ENCODE measurements at regions not wholly inside any gene's neighbourhood (a gene's known extent, or its start where the extent isn't known, plus 50 kb on each side); places are given as distances from the start of the nearest gene placed in this dataset.

GRCh38 chr12:58668871-58669270, 251.4 kb downstream of the LRIG3 start:
- TF ChIP-seq, protein P1, sequence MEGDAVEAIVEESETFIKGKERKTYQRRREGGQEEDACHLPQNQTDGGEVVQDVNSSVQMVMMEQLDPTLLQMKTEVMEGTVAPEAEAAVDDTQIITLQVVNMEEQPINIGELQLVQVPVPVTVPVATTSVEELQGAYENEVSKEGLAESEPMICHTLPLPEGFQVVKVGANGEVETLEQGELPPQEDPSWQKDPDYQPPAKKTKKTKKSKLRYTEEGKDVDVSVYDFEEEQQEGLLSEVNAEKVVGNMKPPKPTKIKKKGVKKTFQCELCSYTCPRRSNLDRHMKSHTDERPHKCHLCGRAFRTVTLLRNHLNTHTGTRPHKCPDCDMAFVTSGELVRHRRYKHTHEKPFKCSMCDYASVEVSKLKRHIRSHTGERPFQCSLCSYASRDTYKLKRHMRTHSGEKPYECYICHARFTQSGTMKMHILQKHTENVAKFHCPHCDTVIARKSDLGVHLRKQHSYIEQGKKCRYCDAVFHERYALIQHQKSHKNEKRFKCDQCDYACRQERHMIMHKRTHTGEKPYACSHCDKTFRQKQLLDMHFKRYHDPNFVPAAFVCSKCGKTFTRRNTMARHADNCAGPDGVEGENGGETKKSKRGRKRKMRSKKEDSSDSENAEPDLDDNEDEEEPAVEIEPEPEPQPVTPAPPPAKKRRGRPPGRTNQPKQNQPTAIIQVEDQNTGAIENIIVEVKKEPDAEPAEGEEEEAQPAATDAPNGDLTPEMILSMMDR (conservative IDR thresholded peaks at IDR 0.05; ENCODE audit: low read depth, low read length): no peak
- TF ChIP-seq EZH2 (IDR thresholded peaks at IDR 0.05; ENCODE audit: low read length, unreplicated experiment) (no peak), EZH2phosphoT487 (IDR thresholded peaks at IDR 0.05; ENCODE audit: borderline replicate concordance, low read length) (no peak)
